Stimulated activated CD4-positive, alpha-beta T cell treated with anti-CD3 and anti-CD28 coated beads, Interleukin-2, amount 100 ng/mL, for 24 hours (primary cell): ENCODE measurements at regions not wholly inside any gene's neighbourhood (a gene's known extent, or its start where the extent isn't known, plus 50 kb on each side); places are given as distances from the start of the nearest gene placed in this dataset.
"Not testable (repeated sequence)": the region's sequence is repeated elsewhere in the genome, so short reads cannot be mapped to it uniquely, and the experiment has no call there.

ENCODE experiments used
- DNase-seq, 2 donors: peaks; one replicate each; pipeline ENCODE4 v3.0.0-alpha.2; 2020

DNA sequence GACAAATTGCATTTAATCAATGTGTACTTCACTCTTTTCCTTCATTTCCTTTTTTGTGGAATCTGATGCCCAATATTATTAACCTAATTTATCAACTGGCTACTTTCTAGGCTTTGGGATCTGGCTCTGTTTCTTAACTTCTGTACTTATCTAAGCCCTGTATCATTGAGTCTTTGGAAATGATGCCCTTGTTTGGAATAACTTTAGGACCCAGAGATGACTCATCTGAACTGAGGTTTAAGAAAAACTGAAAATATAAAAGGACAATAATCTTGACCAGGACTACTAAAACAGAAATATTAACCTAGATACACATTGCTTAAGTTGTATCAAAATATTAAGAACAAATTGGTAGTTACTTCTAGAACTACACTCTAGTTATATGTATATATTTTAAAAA is 600.8 kb downstream of the CPS1 start:
- no peak for DNase-seq

- peak; percentile 77 to 79 for DNase-seq
Measured at GRCh38 chr2:211157856-211158463, 601.6 kb downstream of the CPS1 start.

GRCh38 chr2:211159972-211160371 is 603.6 kb downstream of the CPS1 start:
- DNase-seq, result no peak

- DNase-seq, result no peak
Measured at GRCh38 chr2:211161236-211161635, 604.8 kb downstream of the CPS1 start.

- DNase-seq, result no peak
Measured at GRCh38 chr2:211162911-211163310, 606.5 kb downstream of the CPS1 start.

DNA sequence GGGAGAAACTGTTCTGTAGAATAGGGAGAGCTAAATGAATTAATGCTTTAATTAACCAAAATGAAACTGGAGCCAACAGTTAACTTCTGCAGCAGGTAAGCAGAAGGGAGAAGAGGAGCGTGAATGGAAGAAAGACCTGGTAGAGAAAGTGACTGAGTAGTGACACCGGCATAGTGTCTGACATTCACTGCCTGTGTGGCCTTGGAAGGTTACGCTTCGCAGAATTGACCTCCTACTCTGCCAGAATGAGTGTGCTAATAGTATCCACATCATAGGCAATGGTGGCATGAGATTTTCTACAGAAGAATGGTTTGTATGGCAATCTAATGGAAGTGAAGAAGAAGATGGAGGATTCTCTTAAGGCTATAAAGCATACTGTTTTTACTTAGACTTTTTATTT is 614.4 kb downstream of the CPS1 start:
- DNase-seq, result no peak

DNA sequence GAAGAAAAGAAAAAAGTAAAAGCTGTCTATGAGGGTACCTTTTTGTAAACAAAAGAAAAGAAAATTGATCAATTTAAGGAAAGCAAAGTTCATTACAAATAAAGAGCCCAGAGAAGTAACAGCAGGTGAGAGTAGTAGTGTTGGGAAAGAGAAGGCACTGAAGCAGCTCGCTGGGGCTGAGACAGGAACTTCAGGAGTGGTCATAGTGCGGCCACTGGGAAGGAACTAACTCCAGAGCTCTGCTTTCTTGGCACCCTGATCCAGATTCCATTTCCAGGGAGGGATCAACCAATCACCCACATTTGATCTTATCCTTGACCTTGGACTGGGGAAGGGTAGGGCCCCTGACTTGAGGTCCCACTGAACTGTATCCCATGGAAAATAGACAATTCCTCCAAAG is 617.6 kb downstream of the CPS1 start:
- no peak for DNase-seq

GRCh38 chr2:211174631-211175030 is 618.2 kb downstream of the CPS1 start:
- no peak for DNase-seq

- DNase-seq, result no peak
Measured at GRCh38 chr2:211175956-211176355, 619.6 kb downstream of the CPS1 start.

- no peak for DNase-seq
Measured at GRCh38 chr2:211176514-211177141, 620.2 kb downstream of the CPS1 start.

GRCh38 chr2:211181626-211182025 is 625.2 kb downstream of the CPS1 start:
- no peak for DNase-seq

DNA sequence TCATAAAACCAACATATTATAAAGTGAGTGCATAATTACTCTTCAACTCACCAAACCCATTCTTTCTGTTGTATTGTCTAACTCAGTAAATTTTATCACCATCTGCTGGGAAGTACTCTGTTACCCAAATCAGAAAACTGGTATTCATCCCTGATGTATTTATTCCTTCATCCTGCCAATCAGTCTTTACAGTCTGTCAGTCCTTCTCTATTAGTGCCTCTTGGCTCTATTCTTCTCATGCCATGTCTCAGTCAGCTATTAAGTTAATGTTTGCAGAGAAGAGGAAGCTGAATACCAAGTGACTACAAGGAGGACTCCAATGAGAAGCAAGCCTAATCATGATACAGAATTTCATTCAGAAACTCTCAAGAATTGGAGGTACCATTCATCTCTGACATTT is 631.2 kb downstream of the CPS1 start:
- DNase-seq, result no peak

DNA sequence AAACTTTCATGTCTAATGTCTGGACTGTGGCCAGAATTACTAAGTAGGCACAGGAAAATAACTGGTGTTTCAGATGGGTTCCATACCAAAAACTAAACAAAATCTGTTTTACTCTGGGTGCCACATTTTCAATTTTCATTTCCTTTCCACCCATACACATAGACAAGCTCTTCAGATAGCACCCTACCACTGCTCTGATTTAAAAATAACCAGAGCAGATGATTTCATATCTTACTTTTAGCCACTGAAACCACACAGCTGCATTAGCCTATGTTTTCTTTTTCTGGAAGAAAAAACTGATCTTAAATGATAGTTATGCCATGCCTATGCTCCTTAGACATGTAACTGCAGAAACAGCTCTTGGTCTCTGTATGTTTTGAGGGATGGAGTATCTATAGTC is 647.6 kb downstream of the CPS1 start:
- DNase-seq, result no peak

DNA sequence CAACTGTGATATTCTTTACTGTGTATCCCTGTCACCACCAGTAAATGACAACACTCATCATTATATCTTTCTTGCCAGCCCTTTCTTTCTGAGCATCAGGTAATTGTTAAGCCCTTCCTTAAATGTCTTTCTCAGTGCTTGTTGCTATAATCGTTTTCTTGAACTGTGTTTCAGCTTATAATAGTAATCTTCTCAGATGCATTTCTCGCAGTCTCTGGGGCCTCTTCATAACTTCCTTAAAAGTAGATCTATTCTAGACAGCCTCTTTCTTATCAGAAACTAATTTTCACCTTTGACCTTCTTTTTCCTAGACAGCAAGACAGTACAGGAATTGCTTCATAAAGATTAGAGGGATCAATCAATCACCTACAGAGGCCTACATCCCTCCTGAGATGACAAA is 648.1 kb downstream of the CPS1 start:
- no peak for DNase-seq

GRCh38 chr2:211204902-211205301 is 648.5 kb downstream of the CPS1 start:
- DNase-seq, result no peak

DNA sequence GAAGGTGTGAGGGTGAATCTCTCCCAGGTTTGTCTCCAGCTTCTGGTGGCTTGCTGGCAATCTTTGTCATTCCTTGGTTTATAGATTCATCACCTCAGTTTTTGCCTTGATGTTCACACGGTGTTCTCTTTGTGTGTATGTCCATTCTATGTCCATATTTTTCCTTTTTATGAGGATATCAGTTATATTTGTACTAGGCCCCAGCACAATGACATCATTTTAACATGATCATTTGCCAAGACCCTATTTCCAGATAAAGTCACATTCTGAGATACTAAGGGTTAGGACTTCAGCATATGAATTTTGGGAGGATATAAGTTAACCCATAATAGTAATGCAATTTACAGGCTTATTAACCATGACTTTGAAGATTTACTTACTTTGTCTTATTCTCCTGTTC is 649.0 kb downstream of the CPS1 start:
- no peak for DNase-seq

DNA sequence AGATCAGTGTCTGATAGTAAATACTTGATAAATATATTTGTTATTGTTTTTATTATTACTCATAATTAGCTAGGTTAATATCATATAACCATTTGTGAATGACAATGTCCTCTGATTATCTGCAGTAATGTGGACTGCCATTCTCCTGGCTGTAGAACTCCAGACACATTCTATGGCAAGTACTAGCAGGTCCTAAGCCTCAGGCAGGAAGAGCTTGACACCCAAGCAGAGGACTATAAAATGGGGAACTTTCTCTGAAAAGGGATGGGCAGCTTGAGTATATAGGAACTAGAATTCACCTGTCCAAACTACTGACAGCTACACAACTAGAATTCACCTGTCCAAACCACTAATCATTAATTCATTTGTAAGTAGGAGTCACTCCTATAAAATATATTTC is 649.4 kb downstream of the CPS1 start:
- no peak for DNase-seq

GRCh38 chr2:211216221-211216620 is 659.8 kb downstream of the CPS1 start:
- no peak for DNase-seq

GRCh38 chr2:211219548-211219947 is 663.1 kb downstream of the CPS1 start:
- DNase-seq, result not testable (repeated sequence)

DNA sequence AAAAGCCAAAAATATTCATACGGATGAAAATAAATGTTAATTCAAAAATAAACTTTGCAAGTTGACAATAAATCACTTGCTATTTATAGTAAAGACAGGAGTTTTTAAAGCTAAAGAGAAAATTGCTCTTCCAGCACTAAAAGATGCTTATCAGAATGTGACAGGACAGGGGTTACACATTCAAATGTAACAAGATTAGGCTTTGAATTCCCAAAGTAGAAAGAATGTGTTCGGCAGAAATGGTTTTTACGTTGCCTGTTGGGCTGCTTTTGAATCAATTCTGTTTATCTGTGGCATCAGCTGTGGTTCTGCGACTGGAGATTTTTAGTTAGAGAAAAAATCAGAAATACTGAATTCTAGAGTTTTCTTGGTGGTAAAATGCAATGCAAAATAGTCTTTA is 669.4 kb downstream of the CPS1 start:
- DNase-seq, result no peak

GRCh38 chr2:211228559-211228958 is 672.2 kb downstream of the CPS1 start:
- no peak for DNase-seq

- DNase-seq, result no peak
Measured at GRCh38 chr2:211237586-211238275, 681.3 kb downstream of the CPS1 start.

GRCh38 chr2:211241891-211242290 is 685.5 kb downstream of the CPS1 start:
- DNase-seq, result no peak

DNA sequence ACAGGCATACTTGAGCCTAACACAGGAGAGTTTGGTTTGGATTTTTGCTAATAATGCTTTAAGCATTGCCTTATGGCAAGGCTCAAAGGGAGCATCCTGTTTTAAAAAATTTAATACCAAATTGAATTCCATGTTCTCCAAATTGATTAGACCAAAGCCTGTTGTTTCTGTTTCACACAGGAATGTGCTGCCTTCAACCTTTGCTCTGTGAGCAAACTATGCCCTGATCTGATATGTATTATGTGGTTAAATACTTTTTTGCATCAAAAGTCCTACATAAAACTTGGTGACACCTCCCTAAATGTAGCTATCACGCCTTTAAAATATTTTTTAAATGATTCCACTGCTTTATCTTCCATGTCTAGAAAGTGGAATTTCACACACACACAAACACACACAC is 691.4 kb downstream of the CPS1 start:
- DNase-seq, result no peak

DNA sequence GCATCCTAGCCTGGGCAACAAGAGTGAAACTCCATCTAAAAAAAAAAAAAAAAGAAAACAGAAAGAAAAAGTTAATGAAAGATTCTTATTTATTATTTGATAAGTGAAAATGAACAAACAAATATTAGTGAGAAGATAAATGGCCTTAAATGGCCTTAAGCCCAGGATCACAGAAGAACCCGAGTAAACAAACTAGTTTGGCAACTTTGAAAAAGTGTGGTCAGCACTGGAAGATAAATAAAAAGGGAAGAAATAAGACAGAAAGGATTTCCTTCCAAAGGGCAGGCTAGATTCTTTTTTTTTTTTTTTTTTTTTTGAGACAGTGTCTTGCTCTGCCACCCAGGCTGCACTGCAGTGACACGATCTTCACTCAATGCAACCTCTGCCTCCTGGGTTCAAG is 692.4 kb downstream of the CPS1 start:
- no peak for DNase-seq
